ENCODE measurements at regions not wholly inside any gene's neighbourhood (a gene's known extent, or its start where the extent isn't known, plus 50 kb on each side); places are given as distances from the start of the nearest gene placed in this dataset.

DNA sequence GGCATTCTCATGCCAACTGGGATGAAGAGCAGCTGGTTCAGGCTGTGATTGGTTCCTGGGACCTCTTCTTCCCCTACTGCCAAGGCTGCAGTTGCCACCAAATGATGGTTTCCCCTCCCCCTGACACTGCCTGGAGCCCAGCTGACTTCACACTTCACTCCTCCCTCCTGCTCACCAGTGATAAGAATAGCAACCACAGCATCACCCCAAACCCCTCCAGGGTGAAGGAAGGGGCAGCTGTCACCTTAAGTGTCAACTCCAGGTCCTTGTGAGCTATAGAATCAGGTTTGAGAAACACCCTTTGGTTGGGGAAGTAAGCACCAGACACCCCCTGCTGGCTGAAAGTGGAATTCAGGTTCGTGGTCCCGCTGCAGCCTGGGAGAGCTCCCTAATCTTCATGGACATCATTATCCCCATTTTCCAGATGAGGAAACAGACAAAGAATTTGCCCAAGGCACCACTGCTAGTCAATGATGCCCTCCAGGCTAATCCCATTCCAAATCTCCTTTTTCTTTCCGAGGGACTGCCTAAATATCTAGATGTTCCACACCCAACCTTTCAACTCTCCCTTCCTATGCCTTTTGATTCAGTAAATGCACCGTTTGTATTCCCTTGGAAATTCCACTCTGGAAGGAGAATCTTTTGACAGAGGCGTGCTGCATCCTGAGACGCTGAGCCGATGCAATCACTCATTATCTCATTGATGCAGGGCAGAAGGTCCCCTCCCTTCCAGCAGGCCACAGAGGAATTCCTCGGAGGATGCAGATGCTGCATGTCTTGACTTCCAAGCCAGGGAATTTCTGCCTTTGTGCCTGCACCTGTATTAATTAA is 50.6 kb upstream of the UQCRFS1 start:
- DNase-seq, result peak; percentile 66

DNA sequence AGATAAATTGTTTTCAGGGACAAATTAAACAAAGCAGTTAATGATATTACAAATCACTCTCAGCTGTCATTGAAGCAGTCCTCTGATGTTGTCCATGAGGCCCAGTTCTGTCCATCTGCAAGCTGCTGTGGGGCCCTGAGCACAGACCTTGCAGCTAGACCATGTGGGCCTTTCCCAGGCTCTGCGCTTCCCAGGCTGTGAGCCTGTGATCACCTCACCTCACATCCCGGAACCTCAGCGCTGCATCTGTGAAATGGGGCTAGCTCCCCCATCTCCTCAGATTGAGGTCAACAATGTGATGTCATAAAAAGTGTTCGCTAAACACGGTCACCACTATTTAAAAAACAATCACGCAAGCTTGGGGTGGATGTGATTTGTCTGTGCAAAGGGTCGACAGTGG is 51.9 kb upstream of the UQCRFS1 start:
- DNase-seq, result no peak

DNA sequence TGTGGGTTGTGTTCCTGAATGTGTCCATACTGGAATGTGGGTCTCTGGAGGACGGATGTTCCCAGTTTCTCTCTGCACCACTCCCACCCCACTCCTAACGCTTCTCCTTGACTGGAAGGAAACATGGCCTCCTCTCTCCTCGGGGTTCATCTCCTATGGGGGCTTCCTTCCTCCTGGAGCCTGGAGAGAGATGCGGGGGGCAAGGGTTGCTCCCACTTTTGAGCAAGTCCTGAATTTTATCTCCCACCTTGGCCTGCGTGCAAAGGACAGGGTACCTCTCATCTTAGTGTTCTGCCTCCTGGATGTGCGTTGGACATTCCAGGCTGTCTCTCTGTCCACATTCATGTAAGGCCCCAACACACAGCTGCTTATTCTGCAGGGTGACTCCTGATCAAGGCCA is 52.5 kb upstream of the UQCRFS1 start:
- no peak for DNase-seq

DNA sequence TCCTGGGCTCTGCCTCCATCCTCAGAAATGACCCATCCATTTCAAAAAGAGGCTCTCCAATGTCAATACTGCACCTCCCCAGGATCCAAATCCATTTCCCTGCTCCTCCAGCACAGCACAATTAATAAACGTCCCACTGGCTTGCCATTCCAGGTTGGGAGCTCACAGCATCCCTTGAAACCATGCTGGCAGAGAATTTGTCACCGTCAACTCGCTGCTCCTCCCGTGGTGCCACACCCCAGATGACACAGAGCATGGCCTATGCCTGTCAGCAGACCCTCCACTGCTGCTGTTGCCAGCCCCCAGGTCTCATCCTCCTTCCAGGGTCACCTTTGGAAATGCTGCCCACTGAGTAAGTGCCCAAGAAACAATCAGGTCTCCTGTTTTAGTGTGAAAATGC is 53.0 kb upstream of the UQCRFS1 start:
- DNase-seq, result no peak

DNA sequence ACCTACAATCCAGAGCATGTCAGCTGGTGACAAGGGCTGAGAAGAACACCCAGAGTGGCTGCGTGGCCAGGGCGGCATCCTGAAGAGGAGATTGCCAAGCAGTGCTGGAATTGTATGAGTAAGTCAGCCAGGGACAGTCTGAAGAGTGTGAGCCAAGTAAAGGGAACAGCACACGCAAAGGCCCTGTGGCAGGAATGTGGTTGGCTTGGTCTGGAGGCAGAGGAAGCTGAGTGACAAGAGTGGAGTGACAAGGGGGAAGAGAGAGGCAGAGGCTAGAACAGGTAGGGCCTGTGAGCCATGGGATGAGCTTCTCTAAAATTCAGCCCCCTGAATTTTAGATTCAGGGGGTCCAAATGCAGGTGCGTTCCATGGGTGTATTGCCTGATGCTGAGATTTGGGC is 53.7 kb upstream of the UQCRFS1 start:
- DNase-seq, result no peak

DNA sequence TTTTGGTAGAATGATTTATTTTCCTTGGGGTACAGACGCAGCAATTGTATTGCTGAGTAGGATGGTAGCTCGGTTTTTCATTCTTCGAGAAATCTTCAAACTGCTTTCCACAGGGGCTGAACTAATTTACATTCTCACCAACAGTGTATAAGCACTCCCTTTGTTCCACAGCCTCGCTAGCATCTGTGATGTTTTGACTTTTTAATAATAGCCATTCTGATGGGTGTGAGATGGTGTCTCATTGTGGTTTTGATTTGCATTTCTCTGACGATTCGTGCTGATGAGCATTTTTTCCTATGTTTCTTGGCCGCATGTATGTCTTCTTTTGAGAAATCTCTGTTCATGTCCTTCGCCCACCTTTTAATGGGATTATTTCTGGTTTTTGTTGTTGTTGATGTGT is 54.8 kb upstream of the UQCRFS1 start:
- DNase-seq, result no peak

DNA sequence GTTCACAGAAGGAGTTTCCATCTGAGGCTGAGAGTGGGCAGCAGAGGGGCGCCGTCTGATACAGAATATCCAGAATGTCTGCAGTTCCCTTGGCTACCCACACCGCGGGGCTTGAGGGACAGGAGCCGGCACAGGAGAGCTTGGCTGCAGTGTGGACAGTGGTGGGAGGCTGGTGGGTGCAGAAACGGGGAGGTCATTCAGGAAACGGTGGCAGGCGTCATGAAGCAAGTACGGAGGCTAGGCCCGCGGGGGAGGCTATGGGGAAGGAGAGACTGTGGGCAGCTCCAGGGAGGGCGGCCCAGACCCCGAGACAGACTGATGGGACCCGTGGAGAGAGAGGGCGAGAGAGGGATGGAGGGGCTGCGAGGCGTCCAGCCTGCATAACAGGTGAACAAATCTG is 55.2 kb upstream of the UQCRFS1 start:
- no peak for DNase-seq

DNA sequence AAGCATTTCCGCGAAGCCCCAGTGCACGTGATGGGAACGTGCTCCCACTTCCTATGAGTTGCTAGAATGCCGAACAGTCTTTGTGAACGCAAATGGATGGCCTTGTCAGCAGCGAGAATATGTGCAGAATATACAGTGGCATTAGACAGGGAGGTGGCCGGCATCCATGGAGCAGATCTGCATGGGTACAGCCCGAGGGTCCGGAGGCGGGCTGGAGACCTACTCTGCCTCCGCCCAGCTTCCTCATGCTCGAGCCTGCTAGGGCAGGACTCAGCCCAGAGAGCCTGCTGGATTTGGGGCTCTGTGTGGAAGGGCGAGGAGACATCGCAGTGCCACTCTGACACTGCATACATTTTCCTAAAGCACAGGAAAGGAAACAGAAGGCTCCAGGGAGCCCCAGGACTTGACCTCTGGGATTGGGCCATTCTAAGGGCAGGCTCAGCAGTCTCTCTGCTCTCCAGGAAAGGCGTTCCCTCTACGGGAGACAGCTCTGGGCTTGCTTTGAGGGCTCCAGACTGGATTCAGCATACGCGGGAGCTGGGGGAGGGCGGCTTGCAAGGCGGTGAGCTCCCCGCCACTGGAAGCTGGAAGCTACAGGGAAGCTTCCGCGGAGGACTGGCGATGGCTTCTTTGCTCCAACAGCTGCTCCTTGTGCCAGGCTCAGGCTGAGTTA is 55.9 kb upstream of the UQCRFS1 start:
- no peak for DNase-seq

DNA sequence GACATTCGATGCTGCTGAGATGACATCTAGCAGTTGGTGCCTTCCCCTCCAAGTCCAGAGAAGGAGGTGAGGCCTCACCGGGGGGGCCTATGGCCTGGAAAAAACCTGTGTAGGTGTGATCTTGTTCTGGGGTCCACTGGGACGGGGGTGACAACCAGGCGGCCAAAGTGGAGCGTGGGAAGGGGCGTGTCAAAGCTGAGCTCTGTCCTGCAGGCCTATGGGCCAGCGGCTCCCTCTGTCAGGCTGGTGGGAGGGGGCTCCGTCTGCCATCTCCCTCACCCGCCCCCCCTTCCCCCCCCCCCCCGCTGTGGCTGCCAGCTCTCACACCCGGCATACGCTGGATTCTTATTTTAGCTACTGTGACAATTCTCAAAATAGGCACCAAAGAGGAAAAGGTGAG is 56.7 kb upstream of the UQCRFS1 start:
- DNase-seq, result no peak

DNA sequence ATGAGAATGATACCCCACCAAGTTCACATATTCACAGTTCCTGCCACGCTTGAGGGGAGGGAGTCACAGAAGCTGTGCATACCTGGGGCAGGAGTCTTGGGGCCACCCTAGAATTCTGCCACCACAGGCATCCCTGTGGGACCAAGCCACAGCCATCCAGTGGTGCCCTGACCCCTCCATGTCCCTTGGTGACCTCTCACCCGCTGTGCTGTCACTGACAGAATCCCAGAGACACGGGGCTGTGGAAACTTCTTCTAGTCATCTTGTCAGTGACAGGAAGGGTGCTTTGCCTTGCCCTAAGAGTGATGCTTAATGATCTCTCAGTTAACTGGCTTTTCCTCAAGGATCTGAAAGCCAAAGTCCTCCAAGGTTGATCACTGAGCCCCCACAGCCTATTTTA is 58.4 kb upstream of the UQCRFS1 start:
- DNase-seq, result no peak

DNA sequence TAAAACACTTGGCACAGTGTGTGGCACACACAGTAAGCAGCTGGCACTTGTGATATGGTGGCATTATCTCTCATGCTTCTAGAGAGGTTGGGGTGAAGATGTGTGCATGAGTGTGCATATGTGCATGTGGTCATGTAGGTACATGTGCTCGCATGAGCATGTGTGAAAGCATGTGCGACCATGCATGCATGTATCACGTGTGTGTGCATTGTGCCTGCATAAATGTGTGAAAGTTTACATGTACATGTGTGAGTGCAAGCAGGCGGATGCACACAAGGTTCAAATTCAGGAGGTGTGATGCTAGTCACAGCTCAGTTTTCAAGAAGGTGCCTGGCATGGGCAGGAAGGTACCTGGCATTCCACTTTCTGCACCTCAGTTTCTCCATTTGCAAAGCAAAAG is 59.0 kb upstream of the UQCRFS1 start:
- no peak for DNase-seq

DNA sequence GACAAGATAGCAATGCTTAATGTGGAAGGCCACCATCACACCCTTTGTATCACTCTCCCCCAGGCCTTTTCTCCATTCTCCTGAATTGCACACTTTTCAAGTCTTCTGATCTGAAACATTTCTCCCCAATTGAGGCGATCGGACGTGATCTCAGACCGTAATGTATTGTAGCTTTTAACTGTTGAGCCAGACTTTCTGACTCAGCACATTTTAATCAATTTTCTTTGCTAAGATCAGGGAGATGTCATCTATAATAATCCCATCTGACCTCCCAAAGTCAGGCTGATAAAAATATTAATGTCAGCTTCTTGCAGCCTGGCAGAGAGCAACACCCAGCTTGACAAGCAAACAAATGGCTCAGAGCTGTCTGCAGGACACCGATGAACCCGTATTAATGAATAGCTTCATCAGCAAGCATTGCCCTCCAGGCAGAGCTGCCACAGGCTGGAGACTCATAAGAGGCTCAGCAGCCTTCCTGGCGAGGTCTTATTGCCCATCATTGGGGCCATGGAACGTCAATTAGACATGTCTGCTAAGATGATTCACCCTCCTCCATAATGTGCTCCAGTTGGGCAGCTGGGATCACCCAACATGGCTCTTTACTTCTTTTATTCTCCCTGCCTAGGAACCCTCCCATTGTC is 60.2 kb upstream of the UQCRFS1 start:
- no peak for DNase-seq

DNA sequence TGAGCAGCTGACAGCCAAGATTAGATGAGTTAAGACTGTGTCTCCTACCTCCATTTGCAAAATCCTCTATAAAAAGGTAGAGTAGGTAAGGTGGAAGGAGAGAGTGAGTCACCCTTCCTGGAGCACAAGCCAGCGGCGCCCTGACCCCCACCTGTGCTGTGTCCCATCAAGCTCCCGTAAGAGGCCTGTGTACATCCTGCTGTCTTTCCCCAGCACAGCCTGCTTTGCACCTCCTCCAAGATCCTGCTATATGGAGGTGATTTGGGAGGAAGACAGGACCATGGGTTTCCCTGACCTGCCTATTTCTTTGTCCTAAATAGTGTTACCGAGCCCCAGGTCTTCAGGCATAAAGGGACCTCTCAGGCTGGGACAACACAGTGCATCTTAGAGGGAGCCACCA is 62.3 kb upstream of the UQCRFS1 start:
- no peak for DNase-seq

DNA sequence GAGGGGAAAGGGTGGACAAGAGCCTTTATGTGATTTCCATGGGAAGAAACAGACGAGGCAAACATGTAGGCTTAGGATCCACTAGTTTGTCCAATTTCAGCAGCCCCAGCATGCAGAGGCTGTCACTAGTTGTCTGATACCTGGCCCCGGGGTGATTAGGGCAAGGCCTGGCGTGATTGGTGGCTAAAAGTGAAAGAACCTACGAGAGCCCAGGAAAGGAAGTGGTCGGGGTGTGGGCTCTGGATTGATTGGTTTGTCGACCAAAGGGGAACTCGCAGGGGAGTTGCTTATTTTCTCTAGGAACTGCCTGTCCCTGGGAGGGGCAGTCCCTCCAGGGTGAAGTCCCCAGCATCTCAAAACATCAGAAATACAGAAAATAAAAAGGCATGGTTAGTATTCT is 64.2 kb upstream of the UQCRFS1 start:
- DNase-seq, result no peak

DNA sequence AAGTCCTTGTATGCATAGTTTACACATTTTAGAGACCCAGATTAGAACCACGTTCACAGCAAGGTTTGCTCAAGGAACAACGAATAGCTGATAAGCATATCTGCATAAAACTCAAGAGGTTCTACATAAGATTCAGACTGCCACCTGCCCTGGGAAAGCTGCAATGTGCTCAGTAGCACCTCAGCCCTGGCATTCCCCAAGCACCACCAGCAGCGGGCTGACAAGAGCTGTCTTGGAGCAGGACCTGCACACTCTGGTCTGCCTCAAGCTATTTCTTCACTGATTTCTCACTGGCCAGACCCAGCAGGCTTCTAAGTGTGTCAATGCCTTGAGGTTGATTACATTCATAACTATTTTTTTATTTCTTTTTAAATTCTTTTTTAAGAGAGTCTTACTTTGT is 65.8 kb upstream of the UQCRFS1 start:
- no peak for DNase-seq

DNA sequence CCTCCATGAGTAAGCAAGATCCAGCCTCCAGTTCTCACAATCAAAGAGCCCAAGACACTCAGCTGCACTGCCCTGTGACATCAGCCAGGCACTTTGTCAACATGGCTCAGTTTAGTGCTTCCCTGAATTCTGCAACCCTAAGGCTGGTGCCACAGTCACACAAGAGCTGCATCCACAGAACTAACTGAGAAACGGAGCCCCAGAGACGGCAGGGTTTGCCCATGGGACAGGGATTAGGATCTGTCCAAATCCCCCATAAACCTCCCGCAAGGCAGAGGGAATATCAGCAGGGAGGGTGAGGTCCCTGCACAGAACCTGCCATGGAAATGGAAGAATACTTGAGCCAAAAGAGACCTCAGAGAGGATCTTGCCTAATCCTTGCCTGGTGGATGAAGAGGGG is 70.4 kb upstream of the UQCRFS1 start:
- no peak for DNase-seq

DNA sequence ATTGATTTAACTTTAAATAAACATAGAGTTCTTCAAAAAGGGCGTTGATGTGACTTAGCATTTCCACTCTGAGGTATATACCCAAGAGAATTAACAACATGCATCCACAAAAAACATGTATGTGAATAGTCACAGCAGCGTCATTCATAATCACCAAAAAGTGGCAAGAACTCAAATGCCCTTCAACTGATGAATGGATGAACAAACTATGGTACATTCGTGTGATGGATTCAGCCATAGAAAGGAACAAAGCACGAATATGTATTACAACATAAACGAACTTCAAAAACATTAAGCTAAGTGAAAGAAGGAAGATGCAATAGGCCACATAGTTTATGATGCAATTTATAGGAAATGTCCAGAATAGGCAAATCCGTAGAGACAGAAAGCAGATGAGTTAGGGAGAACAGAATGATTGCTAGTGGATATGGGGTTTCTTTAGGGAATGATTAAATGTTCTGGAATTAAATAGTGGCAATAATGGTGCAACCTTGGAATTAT is 72.3 kb upstream of the UQCRFS1 start:
- no peak for DNase-seq

DNA sequence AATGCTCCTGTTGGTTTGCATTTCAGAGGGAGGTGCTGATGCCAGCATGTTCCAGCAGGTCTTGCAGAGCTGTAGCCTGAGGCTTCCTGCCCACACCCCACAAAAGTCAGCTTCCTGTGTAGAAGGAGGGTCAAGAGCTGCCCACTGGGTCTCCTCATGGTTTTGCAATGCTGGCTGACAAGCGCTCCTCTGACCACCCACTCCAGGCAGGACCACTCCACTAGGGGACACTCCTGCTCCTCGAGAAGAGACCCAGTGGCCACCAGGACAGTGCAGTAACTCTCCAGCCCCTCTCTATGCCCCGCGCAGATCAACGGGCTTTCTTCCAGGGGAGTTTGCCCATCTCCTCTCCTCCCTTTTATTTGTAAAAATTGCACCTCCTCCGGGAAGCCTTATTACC is 72.9 kb upstream of the UQCRFS1 start:
- DNase-seq, result peak; percentile 48

DNA sequence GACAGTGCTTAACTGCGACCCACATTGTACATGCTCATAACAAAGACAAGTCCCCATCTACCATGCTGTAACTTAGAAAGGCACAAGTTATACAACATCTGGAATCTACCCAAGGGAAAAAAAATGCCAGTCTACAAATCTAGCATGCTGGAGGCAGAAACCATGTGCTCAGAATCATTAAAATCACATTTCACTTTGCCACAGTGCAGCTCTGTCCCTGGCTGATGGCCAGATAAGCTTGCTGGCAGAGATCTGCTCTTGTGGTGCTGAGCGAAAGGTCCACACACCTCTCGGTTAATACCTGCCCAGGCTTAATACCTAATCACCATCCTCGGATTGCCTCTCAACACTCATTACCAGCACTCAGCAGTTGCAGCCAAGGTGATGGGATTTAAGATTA is 74.1 kb upstream of the UQCRFS1 start:
- DNase-seq, result no peak

DNA sequence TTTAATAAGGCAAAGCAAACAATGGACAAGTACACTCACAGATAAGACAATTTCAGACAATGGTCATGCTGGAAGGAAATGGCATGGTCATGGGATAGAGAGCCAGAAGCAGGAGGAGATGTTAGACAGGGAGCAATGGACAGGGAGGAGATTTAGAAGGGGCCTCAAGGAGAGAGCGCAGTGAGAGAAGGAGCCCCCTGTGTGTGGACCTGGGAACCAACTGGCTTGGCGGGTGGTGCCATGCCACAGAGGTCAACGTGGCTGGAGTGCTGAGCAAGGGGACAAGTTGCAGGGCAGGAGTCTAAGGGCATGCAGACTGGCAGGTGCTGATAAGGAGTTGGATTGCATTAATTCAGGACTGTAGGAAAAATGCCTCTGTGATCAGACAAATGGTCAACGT is 75.3 kb upstream of the UQCRFS1 start:
- no peak for DNase-seq

DNA sequence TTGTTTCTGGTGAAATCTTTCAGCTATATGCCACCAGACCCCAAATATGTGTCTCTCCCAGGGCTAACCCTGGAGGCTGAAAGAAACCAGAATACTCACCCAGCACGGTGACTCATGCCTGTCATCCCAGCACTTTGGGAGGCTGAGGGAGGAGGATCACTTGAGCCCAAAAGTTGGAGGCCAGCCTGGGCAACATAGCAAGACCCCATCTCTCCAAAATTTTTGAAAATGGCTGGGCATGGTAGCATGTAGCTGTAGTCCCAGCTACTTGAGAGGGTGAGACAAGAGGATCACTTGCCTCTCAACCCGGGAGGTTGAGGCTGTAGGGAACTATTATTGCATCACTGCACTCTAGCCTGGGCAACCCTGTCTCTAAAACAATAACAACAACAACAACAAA is 76.1 kb upstream of the UQCRFS1 start:
- DNase-seq, result no peak

DNA sequence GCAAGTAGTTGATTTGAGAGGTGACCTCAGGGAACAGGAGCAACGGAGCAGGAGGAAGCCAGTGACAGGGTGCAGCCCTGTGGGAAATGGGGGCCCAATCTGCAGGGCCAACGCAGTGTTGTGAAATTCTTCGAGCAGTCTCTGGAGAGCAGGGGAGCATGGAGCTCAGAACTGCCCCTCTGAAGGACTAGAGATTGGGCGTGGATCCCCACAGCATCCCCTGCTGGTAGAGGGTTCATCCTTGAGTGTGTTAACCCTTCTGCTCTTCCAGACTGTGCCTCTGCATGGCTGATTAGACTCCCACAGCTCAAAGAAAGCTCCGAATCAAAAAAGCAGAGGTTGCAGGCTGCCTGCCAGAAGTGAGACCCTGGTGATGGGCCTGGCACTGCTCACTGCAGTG is 77.9 kb upstream of the UQCRFS1 start:
- DNase-seq, result peak; percentile 25

DNA sequence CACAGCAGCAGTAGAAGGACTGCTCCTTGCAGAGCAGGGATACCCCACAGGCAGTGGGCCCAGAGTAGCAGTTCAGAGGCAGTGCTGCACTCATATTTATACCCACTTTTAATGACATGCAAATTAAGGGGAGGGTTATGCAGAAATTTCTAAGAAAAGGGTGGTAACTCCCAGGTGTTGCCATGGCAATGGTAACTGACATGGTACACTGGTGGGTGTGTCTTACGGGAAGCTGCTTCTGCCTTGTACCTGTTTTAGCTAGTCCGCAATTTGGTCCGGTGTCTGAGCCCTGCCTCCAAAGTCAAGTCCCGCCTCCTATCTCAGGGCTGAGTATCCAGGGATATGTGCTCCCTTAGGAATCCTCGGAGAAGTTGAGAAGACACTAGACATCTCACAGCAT is 79.2 kb upstream of the UQCRFS1 start:
- DNase-seq, result no peak

DNA sequence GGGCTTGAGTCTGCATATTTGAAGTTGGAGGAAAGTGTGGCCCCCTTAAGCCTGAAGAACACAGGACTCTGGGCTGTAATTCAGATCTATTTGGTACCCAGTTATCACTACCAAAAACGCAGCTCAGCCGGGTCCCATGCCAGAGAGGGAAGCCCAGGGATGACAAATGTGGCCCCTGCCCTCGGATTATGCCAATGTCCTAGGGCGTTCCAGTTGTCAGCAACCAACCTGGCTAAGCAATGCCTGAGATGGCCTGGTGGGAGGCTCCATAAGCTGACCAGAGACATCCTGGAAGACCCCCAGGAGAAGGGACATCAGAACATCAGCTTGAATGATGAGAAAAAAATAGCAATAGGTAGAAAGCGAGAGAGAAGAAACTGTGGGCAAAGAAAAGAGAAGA is 79.6 kb upstream of the UQCRFS1 start:
- no peak for DNase-seq
